ENCODE measurements at regions not wholly inside any gene's neighbourhood (a gene's known extent, or its start where the extent isn't known, plus 50 kb on each side); places are given as distances from the start of the nearest gene placed in this dataset.

GRCh38 chr15:38748710-38749109, 184.1 kb upstream of the RASGRP1 start:
- TF ChIP-seq ZFP30 (CRISPR knock-in tag; IDR thresholded peaks at IDR 0.05) (no peak), ZNF70 (CRISPR knock-in tag; IDR thresholded peaks at IDR 0.05) (no peak), TOX (CRISPR knock-in tag; IDR thresholded peaks at IDR 0.05; ENCODE audit: borderline replicate concordance) (no peak), POU6F1 (CRISPR knock-in tag; IDR thresholded peaks at IDR 0.05; ENCODE audit: borderline replicate concordance, low read depth) (no peak)
